ENCODE measurements at regions not wholly inside any gene's neighbourhood (a gene's known extent, or its start where the extent isn't known, plus 50 kb on each side); places are given as distances from the start of the nearest gene placed in this dataset.
"Not testable (repeated sequence)": the region's sequence is repeated elsewhere in the genome, so short reads cannot be mapped to it uniquely, and the experiment has no call there.

DNA sequence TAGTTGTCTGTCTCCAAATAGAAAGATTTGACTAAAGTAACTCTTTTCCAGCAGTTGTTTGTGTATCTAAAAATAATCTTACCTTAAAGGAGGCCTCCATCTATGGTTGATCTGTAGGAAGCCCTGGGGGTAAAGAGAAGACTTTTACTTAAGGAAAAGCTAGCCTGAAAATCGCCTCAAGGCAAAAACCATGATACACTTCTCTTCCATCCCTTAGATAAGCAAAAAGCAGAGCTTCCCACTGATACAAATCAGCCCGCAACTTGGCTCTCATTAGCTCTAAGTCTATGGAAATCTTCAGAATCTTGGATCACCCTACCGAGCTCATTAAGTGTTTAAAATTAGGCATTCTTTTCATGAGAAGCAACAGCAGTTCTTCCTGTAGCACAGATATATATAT lies 576.9 kb upstream of the PTBP2 start:
- DNase-seq (ENCODE audit: low read depth in 1 of 2, low spot score in 1 of 2), result no peak

DNA sequence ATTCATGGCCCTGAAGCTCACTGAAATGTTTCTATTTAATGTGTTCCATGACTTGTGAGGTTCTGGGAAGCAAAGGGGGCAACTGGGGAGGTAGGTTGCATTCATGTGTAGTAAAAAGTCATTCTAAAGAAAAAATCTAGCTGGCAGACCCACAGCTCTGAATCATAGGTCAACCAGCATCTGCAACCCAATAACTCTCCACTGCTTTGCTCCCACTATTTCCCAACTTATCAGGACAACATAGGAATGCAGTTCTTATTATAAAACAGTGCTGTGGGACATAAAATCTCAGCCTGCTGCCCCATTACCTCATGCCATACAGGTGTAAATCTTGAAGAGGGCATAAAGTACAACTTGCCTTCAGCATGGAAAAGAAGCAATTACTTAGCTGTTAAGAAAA lies 576.1 kb upstream of the PTBP2 start:
- no peak for DNase-seq (ENCODE audit: low read depth in 1 of 2, low spot score in 1 of 2)

DNA sequence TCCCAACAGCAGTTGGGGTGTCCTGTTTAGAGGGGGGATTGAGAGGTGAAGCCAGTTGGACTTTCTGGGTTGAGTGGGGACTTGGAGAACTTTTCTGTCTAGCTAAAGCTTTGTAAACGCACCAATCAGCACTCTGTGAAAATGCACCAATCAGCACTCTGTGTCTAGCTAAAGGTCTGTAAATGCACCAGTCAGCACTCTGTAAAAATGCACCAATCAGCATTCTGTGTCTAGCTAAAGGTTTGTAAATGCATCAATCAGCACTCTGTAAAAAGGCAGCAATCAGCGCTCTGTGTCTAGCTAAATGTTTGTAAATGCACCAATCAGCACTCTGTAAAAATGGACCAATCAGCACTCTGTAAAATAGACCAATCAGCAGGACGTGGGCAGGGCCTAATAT lies 568.6 kb upstream of the PTBP2 start:
- not testable (repeated sequence) for DNase-seq (ENCODE audit: low read depth in 1 of 2, low spot score in 1 of 2)

DNA sequence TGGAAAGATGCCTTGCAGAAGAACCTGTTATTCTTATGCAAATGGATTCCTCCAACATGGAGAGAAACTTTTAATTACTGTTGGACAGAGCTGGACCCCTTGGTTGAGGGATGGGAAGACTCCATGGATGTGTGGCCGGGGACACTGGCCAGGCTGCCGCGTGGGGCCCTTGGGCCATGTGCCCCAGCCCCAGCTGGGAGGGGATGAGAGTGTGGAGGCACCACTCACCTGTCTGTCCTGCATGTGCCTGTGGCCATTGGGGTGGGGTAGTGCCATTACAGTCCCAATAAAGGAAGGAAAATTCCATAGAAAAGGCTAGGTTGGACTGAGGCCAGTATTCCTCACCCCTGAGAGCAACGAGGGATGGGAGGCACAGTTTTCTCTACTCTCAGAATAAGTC lies 564.5 kb upstream of the PTBP2 start:
- DNase-seq (ENCODE audit: low read depth in 1 of 2, low spot score in 1 of 2), result no peak

DNA sequence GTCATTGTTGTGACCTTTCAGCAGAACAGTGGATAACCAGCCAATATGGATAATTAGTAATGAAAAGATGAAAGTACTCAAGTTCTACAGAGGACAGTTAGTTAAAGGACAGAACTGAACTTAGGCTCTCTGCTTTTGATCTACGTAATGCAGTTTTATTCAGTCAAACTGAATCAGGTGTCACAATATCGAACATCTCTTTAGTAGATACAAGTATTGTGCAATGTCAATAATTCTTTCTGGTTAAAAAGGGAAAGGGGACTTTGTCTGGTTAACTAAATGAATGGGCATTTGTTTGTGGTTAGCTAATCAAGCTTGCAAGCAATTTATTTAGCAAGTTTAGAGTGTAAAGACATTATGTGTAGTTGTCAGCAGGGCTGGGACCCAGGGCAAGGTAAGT lies 562.2 kb upstream of the PTBP2 start:
- no peak for DNase-seq (ENCODE audit: low read depth in 1 of 2, low spot score in 1 of 2)

DNA sequence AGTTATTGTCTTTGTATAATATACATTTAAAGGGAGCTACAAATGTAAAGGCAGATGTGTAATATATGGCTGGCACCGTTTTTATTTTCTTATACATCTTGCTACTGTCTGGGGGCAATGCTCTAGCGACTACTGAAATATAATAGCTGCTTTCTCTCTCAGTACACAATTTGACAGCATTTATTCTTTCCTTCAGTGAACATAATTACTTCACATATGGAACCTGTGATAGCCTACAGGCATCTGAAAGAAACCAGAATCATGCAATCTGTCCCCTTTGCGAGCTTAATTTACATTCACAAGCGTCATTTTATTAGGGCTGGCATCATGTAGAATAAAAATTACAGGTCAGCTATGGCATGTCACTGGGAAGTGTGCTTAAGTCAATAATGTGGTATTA lies 557.5 kb upstream of the PTBP2 start:
- DNase-seq (ENCODE audit: low read depth in 1 of 2, low spot score in 1 of 2), result no peak

DNA sequence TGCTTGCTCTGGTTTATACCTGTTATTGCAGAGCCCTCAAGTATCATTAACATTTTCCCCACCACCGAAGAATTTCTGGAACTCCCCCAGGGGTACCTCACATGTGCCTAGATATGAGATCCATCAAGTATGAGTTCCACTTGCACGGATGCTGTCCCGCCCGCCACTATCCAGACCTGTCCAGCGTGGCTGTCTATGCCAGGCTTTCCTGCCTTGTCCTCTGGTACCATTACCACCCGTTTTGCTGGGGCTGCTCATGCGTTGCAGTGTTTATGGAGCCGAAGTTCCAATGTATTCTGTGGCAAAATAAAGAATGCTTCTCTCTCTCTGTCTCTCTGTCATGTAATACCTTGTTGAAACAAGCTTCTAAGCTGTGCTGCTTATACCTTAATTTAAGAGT lies 543.5 kb upstream of the PTBP2 start:
- DNase-seq (ENCODE audit: low read depth in 1 of 2, low spot score in 1 of 2), result no peak

DNA sequence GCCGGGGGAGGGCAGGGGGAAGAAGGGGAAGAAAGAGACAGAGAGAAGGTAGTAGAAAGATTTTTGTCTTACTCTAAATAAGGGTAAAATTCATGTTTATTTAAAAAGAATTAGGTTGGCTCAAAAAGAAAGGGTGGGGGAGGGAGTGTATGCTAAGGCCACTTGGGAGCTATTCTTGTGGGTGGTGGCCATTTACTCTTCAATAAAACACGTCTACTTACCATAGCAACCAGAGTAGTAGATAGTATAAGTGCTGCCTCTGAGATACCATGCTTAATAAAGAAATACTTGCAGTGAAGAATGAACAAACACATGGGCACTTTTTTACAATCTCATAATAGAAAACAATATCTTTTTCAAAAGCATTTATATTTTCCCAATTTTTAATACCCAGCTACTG lies 538.1 kb upstream of the PTBP2 start:
- no peak for DNase-seq (ENCODE audit: low read depth in 1 of 2, low spot score in 1 of 2)

DNA sequence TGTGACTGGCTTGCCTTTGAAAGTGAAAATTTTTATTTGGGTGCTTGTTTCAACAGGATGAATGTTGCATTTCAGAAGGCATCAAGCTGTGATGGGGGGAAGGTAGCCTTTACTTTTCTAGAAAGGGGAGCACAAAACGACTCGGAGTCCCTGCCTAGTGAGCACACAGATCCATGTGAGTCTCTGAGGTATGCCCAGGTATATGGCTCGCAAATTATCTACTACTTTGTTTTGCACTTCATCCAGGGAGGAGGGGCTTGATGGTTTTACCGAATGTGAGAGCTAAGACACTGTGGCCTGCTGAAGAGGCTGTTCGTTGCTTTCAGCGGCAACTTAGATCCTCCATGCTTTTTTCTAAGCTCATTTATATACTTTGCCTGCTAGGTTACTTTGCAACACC lies 537.7 kb upstream of the PTBP2 start:
- no peak for DNase-seq (ENCODE audit: low read depth in 1 of 2, low spot score in 1 of 2)

DNA sequence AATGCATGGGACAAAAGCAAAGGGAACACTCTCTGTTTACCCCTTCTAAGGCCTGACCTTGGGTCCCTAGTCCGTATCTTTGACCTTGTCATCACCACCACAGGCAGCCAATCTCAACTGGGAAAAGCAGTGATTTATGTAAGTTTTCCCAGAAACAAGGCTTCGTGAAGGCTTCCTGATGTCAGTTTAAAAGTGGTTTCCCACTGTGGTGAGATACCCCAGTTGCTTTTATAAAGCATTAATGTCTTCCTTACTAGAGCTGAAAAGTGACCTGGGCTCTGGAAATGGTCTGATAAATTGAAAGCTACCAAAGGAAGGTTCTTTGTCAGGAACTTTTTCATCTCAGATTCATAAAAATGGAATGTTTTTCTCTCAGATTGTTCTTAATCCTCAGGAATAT lies 536.4 kb upstream of the PTBP2 start:
- DNase-seq (ENCODE audit: low read depth in 1 of 2, low spot score in 1 of 2), result no peak

DNA sequence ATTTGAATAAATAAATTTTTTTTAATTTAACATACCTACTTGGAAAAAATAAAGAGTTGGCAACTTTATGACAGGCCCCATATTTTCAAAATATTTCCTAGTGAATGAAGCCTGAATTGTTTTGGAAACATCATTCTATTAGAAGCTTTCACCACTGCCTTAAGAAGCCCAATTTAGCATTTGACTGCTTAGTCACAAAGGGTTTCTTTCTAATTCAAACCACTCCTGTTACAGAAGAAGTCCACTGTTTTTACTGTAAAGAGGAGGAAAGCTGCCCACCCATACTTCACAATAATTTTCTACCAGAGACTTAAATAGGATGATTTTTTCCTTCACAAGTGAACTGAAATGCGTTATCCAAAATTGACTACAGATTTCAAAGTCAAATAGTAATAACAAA lies 534.6 kb upstream of the PTBP2 start:
- no peak for DNase-seq (ENCODE audit: low read depth in 1 of 2, low spot score in 1 of 2)

DNA sequence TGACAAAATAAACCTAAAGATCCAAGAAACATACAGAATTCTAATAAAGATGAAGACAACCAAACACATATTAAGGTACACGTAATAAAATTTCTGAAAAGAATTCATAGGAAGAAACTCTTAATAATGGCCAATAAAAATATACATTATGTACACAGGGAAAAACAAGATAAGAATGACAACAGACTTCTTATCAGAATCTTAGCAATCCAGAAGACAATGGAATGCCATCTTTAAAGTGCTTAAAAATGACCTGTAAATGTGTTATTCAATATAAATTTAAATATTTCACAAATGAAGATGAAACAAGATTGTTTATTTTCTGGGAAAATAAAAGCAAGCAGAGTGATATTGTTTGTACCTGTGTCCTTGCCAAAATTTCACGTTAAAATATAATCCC lies 530.4 kb upstream of the PTBP2 start:
- no peak for DNase-seq (ENCODE audit: low read depth in 1 of 2, low spot score in 1 of 2)

DNA sequence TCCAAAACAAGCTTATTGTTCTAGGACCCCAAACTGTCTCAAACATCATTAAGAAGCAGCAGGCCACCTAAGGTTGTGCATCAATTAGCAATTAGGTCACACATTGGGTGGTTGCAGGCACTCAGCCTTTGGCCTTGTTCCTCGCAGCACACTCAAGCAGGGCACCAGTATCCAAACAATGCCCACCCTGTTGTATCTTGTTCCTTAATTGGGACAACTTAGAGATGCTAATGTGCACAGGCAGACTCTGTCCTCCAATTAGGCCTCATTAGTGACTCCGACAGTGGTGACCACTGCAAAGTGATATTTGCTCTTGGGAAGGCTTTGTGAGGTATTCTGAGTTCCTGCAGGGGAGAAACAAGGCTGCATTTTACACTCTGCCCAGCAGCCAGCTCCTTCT lies 515.1 kb upstream of the PTBP2 start:
- DNase-seq (ENCODE audit: low read depth in 1 of 2, low spot score in 1 of 2), result no peak

DNA sequence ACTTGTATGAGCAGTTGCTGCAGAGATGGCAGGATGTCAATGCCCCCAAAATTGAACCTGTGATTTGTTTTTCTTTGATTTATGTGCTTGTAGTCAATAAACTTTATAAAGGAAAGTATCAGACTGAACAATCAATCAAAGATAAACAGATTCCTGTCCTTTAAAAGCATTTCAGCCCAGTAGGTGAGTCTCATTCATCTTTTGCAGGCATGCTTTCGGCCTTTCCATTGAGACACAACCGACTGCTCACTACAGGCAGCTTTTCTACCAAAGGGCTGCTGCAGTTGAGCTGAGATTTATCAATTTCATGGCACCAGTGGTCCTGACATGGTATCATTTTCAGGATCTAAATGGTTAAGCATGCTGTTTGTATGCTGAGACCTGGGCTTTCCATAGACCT lies 513.6 kb upstream of the PTBP2 start:
- DNase-seq (ENCODE audit: low read depth in 1 of 2, low spot score in 1 of 2), result no peak

DNA sequence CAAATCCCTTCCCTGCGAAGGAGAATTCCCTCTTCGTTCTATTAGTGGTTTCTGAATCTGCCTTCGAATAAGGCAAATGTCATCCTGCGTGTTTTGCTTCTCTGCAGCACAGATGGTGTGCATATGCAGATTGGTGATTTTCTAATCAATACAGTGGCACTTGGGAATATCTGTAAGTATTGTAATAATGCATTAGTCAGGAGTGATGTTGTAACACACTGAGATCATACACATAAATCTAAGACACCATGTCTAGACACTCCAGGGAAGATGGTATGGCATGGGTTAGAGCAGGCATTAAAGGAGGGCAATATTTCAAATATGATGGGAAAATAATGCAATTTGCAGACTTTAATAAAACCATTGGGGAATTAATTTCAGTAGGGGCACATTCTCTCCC lies 513.2 kb upstream of the PTBP2 start:
- DNase-seq (ENCODE audit: low read depth in 1 of 2, low spot score in 1 of 2), result no peak

DNA sequence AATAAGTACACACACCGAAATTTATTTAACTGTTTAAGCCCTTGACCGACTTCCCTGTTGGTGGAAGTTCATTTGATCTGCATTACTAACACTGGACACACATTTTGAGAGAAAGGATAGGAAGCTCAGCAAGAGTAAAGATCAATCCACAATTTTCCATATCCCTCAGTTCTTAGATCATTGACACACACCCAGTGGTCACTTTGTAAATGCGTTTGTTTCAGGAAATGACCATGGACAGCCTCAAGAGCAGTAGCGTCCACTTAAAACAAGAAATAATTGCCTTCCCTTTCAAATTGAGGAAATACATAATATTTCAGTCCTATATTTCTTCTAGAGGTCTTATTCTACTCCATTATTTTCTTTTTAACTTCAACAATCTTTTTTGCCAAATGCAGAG lies 511.5 kb upstream of the PTBP2 start:
- DNase-seq (ENCODE audit: low read depth in 1 of 2, low spot score in 1 of 2), result no peak

DNA sequence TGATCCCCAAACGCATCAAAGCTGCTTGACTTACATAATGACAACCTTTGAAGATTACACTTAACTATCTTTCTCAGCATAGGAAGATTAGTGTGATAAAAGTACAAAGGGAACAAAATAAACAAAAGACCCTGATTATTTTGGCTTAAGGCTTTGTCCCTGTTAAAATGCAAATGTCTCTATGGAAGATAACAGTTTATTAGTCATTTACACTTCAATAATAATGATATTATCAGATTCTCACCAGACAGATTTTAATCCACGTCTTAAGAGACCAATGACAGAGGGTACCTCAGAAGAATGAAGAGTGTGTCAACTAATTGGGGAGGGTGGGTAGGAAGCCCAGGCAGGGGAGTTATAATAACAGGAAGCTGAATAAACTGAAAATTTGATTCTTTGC lies 510.4 kb upstream of the PTBP2 start:
- DNase-seq (ENCODE audit: low read depth in 1 of 2, low spot score in 1 of 2), result no peak

DNA sequence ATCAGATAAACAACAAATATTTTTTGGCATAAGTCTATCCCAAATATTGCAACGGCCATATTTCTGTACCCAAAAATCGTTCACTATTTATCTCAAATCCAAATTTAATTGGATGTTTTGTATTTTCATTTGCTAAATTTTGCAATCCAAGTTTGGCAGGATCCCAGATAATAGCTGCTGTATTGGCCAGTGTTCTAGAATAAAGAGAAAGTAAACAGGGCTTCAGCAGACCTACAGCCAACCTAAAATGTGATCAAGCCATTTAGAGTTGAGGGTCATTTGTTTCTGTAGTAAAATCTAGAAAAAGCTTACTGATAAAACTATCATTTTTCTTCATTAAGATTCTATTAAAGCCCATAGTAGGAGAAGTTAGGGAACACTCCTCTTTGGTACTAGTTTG lies 506.6 kb upstream of the PTBP2 start:
- no peak for DNase-seq (ENCODE audit: low read depth in 1 of 2, low spot score in 1 of 2)

DNA sequence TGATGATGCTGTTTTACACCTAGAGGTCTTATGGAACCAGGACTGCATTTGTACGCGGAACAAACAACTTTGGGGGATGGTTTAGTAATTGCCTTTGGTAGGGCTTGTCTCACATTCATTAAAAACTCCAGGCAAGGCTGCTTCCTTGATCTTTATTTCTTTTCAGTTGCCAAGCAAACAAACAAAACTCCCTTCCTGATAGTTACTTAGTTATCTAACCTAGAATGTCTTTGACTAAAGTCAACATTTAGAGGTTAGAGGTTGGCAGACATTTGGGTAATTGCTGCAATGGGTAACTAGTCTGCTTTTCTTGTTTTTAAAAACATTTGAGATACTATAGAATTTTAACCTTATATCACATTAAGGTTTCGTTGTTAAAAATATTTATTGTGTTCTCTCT lies 500.9 kb upstream of the PTBP2 start:
- no peak for DNase-seq (ENCODE audit: low read depth in 1 of 2, low spot score in 1 of 2)

DNA sequence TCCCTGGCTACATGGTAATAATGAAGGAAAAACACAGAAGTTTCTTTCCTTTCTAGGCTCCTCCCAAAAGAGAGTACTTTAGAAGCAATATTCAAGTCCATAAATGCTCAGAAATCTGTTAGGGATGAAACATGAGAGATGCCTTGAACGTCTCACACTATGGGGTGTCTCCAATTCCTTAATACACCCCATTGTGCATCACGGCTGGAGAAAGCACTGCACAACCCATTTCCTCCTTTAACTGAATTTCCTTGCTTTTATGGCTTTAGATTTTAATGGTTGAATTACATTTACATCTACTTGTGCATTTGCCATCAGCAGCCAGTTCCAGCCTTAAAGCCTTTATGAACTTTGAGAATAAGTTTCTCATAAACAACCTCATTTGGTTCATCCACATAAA lies 498.9 kb upstream of the PTBP2 start:
- DNase-seq (ENCODE audit: low read depth in 1 of 2, low spot score in 1 of 2), result no peak

DNA sequence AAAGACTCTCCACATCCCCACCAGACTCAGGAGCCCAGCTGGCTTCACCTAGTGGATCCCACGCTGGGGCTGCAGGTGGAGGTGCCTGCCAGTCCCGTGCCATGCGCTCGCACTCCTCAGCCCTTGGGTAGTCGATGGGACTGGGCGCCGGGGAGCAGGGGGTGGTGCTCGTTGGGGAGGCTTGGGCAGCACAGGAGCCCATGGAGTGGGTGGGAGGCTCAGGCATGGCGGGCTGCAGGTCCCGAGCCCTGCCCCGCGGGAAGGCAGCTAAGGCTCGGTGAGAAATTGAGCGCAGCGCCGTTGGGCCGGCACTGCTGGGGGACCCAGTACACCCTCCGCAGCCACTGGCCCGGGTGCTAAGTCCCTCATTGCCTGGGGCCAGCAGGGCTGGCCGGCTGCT lies 497.4 kb upstream of the PTBP2 start:
- DNase-seq (ENCODE audit: low read depth in 1 of 2, low spot score in 1 of 2), result not testable (repeated sequence)

DNA sequence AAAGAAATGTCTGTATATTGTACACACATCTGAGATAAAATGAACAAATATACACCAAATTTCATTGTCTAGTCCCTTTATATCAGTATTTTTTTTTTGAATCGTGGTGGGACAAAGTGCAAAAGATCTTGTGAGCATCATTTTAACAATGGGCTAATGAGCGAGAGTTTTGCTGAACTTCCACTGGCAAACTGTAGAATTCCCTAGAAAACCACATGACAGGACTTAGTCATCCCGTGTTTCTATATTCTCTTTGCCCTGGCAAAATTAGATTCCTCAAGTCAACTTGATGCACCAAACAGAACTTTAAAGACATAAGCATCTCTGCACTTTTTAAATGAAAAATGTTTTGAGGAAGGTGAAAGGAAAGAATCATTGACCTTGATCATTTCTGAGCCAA lies 488.2 kb upstream of the PTBP2 start:
- no peak for DNase-seq (ENCODE audit: low read depth in 1 of 2, low spot score in 1 of 2)

DNA sequence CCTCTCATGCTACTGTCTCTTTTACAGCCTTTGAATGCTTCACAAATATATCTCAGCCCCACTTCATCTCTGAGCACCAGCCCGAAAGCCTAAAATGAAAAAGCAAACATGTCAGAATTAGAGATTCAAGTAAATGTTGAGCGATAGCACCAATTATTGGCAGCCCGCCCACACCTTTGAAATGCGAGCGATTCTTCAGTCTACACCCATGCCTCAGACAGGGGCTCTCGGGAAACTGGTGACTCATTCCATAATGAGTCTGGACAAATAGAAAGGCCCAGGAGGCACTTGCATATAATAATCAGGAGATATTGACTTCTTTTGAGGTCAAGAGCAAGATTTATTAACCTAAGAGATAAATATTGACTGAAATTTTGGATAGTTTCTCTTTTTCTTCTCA lies 487.3 kb upstream of the PTBP2 start:
- DNase-seq (ENCODE audit: low read depth in 1 of 2, low spot score in 1 of 2), result no peak

DNA sequence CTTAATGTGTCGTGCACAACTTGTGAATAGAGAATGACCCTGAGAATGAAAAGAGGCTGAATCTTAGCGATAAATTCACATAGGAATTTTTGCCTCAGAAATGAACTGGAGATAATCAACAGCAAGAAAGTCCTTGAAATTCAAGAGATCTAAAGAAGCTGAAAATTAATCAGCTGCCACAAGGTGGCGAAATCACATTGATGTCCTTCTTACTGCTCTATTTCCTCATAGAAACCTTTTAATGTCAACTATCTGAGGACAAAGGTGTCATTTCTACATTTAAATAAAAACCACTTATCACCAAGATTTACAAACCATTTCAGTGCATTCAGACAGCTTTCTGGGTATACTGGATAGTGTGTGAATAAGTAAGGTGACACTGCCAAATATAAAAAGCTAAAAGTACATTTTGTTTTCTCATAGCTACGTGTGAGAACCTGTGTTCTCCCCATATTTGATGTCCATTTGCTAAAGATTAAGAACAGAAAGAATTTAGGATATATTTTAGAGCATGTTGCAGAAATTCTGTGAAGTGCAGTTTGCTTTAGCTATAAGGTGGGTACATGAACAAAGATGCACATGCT lies 485.3 kb upstream of the PTBP2 start:
- no peak for DNase-seq (ENCODE audit: low read depth in 1 of 2, low spot score in 1 of 2)

Data from activated CD4-positive, alpha-beta T cell treated with anti-CD3 and anti-CD28 coated beads, Interleukin-2, amount 50 U/mL, for 24 hours (primary cell).